ENCODE measurements at regions not wholly inside any gene's neighbourhood (a gene's known extent, or its start where the extent isn't known, plus 50 kb on each side); places are given as distances from the start of the nearest gene placed in this dataset.

DNA sequence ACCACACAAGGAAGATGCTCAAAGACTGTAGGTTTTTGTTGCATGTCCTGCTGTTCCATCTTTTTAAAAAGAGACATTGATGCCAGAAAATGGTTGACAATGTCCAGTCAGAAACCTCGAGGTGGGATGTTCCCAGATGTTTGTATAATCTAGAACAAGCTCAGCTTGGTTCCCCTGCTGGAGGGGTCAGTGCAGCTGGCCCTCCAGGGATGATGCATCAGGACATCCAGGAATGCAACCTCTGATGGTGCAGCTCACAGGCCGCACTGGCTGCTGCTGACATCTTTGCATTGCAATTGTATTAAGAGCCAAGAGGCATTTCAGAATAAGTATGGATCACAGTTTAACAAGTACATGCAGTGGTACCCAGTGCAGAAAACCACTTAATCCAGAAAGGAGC, 122.4 kb downstream of the MED10 start:
- TF ChIP-seq, protein P1, sequence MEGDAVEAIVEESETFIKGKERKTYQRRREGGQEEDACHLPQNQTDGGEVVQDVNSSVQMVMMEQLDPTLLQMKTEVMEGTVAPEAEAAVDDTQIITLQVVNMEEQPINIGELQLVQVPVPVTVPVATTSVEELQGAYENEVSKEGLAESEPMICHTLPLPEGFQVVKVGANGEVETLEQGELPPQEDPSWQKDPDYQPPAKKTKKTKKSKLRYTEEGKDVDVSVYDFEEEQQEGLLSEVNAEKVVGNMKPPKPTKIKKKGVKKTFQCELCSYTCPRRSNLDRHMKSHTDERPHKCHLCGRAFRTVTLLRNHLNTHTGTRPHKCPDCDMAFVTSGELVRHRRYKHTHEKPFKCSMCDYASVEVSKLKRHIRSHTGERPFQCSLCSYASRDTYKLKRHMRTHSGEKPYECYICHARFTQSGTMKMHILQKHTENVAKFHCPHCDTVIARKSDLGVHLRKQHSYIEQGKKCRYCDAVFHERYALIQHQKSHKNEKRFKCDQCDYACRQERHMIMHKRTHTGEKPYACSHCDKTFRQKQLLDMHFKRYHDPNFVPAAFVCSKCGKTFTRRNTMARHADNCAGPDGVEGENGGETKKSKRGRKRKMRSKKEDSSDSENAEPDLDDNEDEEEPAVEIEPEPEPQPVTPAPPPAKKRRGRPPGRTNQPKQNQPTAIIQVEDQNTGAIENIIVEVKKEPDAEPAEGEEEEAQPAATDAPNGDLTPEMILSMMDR (IDR thresholded peaks at IDR 0.05; ENCODE audit: low read length) = no peak
- no peak for TF ChIP-seq EZH2 (IDR thresholded peaks at IDR 0.05; ENCODE audit: borderline replicate concordance, low read length)
